WTC11 (cell line): ENCODE measurements at regions not wholly inside any gene's neighbourhood (a gene's known extent, or its start where the extent isn't known, plus 50 kb on each side); places are given as distances from the start of the nearest gene placed in this dataset.

Experiments
- ATAC-seq: fragments of 200-7000 bp; cut with Tn5 transposase; 2 replicates; pipeline ENCODE4 v1.10.0; 2021; ENCODE audit warnings: mild to moderate bottlenecking, moderate library complexity
- CTCF ChIA-PET: fragments of 300-600 bp; sonication (Branson Sonifier 250); formaldehyde crosslinking; loops from one replicate; lab custom pipeline; 2021; ENCODE audit warnings: antibody characterized with exemption; lab: Charles Lee
- POLR2A ChIA-PET: fragments of 350-600 bp; sonication (Branson Sonifier 250); formaldehyde crosslinking; loops from one replicate; lab custom pipeline; 2021; ENCODE audit warnings: antibody characterized with exemption; lab: Charles Lee
- DNase-seq: peaks from one replicate; pipeline ENCODE4 v3.0.0; 2021; ENCODE audit warnings: low spot score
- H3K27ac Mint-ChIP-seq: 2 replicates; pipeline ENCODE4 v1.8.0; 2021; ENCODE audit warnings: mixed read lengths
- H3K27me3 Mint-ChIP-seq: 2 replicates; pipeline ENCODE4 v1.8.0; 2021; ENCODE audit warnings: low read depth, mild to moderate bottlenecking, moderate library complexity, mixed read lengths
- H3K36me3 Mint-ChIP-seq: 2 replicates; pipeline ENCODE4 v1.8.0; 2021; ENCODE audit warnings: mixed read lengths
- H3K4me1 Mint-ChIP-seq: 2 replicates; pipeline ENCODE4 v1.8.0; 2022; ENCODE audit warnings: mixed read lengths
- H3K4me3 Mint-ChIP-seq: 2 replicates; pipeline ENCODE4 v1.8.0; 2021; ENCODE audit warnings: mild to moderate bottlenecking, moderate library complexity, mixed read lengths
- H3K9me3 Mint-ChIP-seq: 2 replicates; pipeline ENCODE4 v1.8.0; 2021; ENCODE audit warnings: mixed read lengths
- ATF1 ChIP-seq: sonication (generic); formaldehyde crosslinking; IDR thresholded peaks from 2 replicates; pipeline ENCODE4 v1.8.1; 2023; ENCODE audit warnings: mild to moderate bottlenecking, moderate library complexity, missing genetic modification reagents
- CREM ChIP-seq: sonication (generic); formaldehyde crosslinking; IDR thresholded peaks from 2 replicates; pipeline ENCODE4 v1.8.1; 2022; ENCODE audit warnings: mild to moderate bottlenecking, missing genetic modification reagents, moderate library complexity
- ESRRA ChIP-seq: sonication (generic); formaldehyde crosslinking; IDR thresholded peaks from 2 replicates; pipeline ENCODE4 v1.8.1; 2022; ENCODE audit warnings: mild to moderate bottlenecking, missing genetic modification reagents, borderline replicate concordance
- FOXP1 ChIP-seq: sonication (generic); formaldehyde crosslinking; IDR thresholded peaks from 2 replicates; pipeline ENCODE4 v1.8.0; 2022; ENCODE audit warnings: missing genetic modification reagents, mild to moderate bottlenecking, moderate library complexity, borderline replicate concordance
- HMGA2 ChIP-seq: fragments of 250-450 bp; sonication (Bioruptor Pico); IDR thresholded peaks from 2 replicates; pipeline ENCODE4 v1.4.0; 2021; ENCODE audit warnings: mild to moderate bottlenecking, moderate library complexity
- KAT7 ChIP-seq: sonication (generic); formaldehyde crosslinking; IDR thresholded peaks from 2 replicates; pipeline ENCODE4 v1.8.1; 2023; ENCODE audit warnings: missing genetic modification reagents, mild to moderate bottlenecking, borderline replicate concordance
- MYBL2 ChIP-seq: sonication (generic); formaldehyde crosslinking; IDR thresholded peaks from 2 replicates; pipeline ENCODE4 v1.8.1; 2023; ENCODE audit warnings: mild to moderate bottlenecking, moderate library complexity, missing genetic modification reagents
- RELA ChIP-seq: sonication (generic); formaldehyde crosslinking; IDR thresholded peaks from 2 replicates; pipeline ENCODE4 v1.8.1; 2022; ENCODE audit warnings: missing genetic modification reagents, mild to moderate bottlenecking, borderline replicate concordance
- SMAD3 ChIP-seq: sonication (generic); formaldehyde crosslinking; IDR thresholded peaks from 2 replicates; pipeline ENCODE4 v1.8.0; 2022; ENCODE audit warnings: missing genetic modification reagents, mild to moderate bottlenecking, borderline replicate concordance
- SMAD4 ChIP-seq: sonication (generic); formaldehyde crosslinking; IDR thresholded peaks from 2 replicates; pipeline ENCODE4 v1.8.0; 2022; ENCODE audit warnings: mild to moderate bottlenecking, missing genetic modification reagents
- TEAD1 ChIP-seq: sonication (generic); formaldehyde crosslinking; IDR thresholded peaks from 2 replicates; pipeline ENCODE4 v1.8.0; 2022; ENCODE audit warnings: mild to moderate bottlenecking, missing genetic modification reagents
- ZBTB43 ChIP-seq: sonication (generic); formaldehyde crosslinking; IDR thresholded peaks from 2 replicates; pipeline ENCODE4 v1.8.1; 2023; ENCODE audit warnings: mild to moderate bottlenecking, missing genetic modification reagents
- ZNF121 ChIP-seq: sonication (generic); formaldehyde crosslinking; IDR thresholded peaks from 2 replicates; pipeline ENCODE4 v1.8.0; 2023; ENCODE audit warnings: missing genetic modification reagents
- ZNF219 ChIP-seq: sonication (generic); formaldehyde crosslinking; IDR thresholded peaks from 2 replicates; pipeline ENCODE4 v1.8.0; 2023; ENCODE audit warnings: missing genetic modification reagents, mild to moderate bottlenecking, borderline replicate concordance
- ZNF263 ChIP-seq: sonication (generic); formaldehyde crosslinking; IDR thresholded peaks from 2 replicates; pipeline ENCODE4 v1.8.1; 2022; ENCODE audit warnings: low read depth, mild to moderate bottlenecking, moderate library complexity, missing genetic modification reagents
- ZNF512 ChIP-seq: sonication (generic); formaldehyde crosslinking; IDR thresholded peaks from 2 replicates; pipeline ENCODE4 v1.8.1; 2022; ENCODE audit warnings: missing genetic modification reagents, borderline replicate concordance
- TF ChIP-seq, protein P1 (sequence below): fragments of 250-450 bp; sonication (Bioruptor Pico); IDR thresholded peaks from 2 replicates; pipeline ENCODE4 v1.8.0; 2021; ENCODE audit warnings: mild to moderate bottlenecking
- TF ChIP-seq, protein P2 (sequence below): sonication (generic); formaldehyde crosslinking; IDR thresholded peaks from 2 replicates; pipeline ENCODE4 v1.8.1; 2022; ENCODE audit warnings: low read depth, mild to moderate bottlenecking, moderate library complexity, missing genetic modification reagents, borderline replicate concordance
- TF ChIP-seq, protein P3 (sequence below): fragments of 250-450 bp; sonication (Bioruptor Pico); IDR thresholded peaks from 2 replicates; pipeline ENCODE4 v1.9.0; 2021; ENCODE audit warnings: mild to moderate bottlenecking, borderline replicate concordance

DNA sequence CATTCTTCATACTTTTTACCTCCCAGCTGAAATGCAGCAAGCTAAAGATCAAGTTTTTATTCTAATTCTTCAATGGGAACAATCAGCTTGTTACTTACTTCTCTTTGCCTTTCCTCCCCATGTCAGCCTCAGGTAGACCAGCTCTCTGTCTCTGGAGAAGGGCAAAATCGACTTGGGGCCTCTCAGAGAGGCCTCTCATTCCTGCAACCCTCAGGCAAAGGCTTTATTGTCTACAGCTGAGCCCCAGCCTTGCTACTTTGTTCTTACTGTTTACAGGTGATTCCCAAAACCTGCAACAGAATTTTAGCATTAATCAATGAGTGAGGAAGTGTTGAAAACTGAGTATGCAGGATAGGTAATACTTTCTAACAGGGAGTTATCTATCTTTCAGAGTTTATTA is 148.6 kb downstream of the KIF2B start:
- Mint-ChIP-seq H3K27ac (no peak overlapping the region), H3K36me3 (0 out of 2 replicates have a peak, but pooled peaks cover 8% of the 10 kb centered on the region), H3K9me3 (peaks cover 22% of the 10 kb centered on the region), H3K4me3 (no peak overlapping the region)
- POLR2A ChIA-PET = no interaction called here
- TF ChIP-seq RELA (CRISPR knock-in tag) (no peak), MYBL2 (CRISPR knock-in tag) (no peak), ESRRA (CRISPR knock-in tag) (no peak), SMAD3 (CRISPR knock-in tag) (no peak), CREM (CRISPR knock-in tag) (no peak), FOXP1 (CRISPR knock-in tag) (no peak), HMGA2 (CRISPR knock-in tag) (no peak), KAT7 (CRISPR knock-in tag) (no peak), ZBTB43 (CRISPR knock-in tag) (no peak), ZNF512 (CRISPR knock-in tag) (no peak), ZNF219 (CRISPR knock-in tag) (no peak), TEAD1 (CRISPR knock-in tag) (no peak), ZNF121 (no peak), ATF1 (CRISPR knock-in tag) (no peak), SMAD4 (CRISPR knock-in tag) (no peak), ZNF263 (CRISPR knock-in tag) (no peak)
- TF ChIP-seq, protein P1, sequence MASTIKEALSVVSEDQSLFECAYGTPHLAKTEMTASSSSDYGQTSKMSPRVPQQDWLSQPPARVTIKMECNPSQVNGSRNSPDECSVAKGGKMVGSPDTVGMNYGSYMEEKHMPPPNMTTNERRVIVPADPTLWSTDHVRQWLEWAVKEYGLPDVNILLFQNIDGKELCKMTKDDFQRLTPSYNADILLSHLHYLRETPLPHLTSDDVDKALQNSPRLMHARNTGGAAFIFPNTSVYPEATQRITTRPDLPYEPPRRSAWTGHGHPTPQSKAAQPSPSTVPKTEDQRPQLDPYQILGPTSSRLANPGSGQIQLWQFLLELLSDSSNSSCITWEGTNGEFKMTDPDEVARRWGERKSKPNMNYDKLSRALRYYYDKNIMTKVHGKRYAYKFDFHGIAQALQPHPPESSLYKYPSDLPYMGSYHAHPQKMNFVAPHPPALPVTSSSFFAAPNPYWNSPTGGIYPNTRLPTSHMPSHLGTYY = no peak
- TF ChIP-seq, protein P2, sequence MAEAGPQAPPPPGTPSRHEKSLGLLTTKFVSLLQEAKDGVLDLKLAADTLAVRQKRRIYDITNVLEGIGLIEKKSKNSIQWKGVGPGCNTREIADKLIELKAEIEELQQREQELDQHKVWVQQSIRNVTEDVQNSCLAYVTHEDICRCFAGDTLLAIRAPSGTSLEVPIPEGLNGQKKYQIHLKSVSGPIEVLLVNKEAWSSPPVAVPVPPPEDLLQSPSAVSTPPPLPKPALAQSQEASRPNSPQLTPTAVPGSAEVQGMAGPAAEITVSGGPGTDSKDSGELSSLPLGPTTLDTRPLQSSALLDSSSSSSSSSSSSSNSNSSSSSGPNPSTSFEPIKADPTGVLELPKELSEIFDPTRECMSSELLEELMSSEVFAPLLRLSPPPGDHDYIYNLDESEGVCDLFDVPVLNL (CRISPR knock-in tag) = no peak
- TF ChIP-seq, protein P3, sequence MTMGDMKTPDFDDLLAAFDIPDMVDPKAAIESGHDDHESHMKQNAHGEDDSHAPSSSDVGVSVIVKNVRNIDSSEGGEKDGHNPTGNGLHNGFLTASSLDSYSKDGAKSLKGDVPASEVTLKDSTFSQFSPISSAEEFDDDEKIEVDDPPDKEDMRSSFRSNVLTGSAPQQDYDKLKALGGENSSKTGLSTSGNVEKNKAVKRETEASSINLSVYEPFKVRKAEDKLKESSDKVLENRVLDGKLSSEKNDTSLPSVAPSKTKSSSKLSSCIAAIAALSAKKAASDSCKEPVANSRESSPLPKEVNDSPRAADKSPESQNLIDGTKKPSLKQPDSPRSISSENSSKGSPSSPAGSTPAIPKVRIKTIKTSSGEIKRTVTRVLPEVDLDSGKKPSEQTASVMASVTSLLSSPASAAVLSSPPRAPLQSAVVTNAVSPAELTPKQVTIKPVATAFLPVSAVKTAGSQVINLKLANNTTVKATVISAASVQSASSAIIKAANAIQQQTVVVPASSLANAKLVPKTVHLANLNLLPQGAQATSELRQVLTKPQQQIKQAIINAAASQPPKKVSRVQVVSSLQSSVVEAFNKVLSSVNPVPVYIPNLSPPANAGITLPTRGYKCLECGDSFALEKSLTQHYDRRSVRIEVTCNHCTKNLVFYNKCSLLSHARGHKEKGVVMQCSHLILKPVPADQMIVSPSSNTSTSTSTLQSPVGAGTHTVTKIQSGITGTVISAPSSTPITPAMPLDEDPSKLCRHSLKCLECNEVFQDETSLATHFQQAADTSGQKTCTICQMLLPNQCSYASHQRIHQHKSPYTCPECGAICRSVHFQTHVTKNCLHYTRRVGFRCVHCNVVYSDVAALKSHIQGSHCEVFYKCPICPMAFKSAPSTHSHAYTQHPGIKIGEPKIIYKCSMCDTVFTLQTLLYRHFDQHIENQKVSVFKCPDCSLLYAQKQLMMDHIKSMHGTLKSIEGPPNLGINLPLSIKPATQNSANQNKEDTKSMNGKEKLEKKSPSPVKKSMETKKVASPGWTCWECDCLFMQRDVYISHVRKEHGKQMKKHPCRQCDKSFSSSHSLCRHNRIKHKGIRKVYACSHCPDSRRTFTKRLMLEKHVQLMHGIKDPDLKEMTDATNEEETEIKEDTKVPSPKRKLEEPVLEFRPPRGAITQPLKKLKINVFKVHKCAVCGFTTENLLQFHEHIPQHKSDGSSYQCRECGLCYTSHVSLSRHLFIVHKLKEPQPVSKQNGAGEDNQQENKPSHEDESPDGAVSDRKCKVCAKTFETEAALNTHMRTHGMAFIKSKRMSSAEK (CRISPR knock-in tag) = no peak
- TF ChIP-seq, all 79 proteins: peak for 0
- Mint-ChIP-seq H3K27me3 (no peaks in the 10 kb centered on the region), H3K4me1 (peaks cover 7% of the 10 kb centered on the region; the same call in 1 of the 2 replicates)
- DNase-seq = no peak
- no peak for ATAC-seq
- CTCF ChIA-PET = no interaction called here
